GM12873 (cell line): ENCODE measurements at regions not wholly inside any gene's neighbourhood (a gene's known extent, or its start where the extent isn't known, plus 50 kb on each side); places are given as distances from the start of the nearest gene placed in this dataset.

ENCODE experiments used
- CTCF ChIP-seq: IDR thresholded peaks from 2 replicates; pipeline ENCODE4 v1.5.1; 2012; ENCODE audit warnings: low read depth, mild to moderate bottlenecking, moderate library complexity, low read length, control low read depth; ENCODE audit not compliant: insufficient read depth; ENCODE audit errors: missing control alignments

GRCh38 chr15:31745841-31746240 lies 284.5 kb upstream of the CHRNA7 start:
- no peak for TF ChIP-seq CTCF

- no peak for TF ChIP-seq CTCF
Measured at GRCh38 chr15:31752065-31752762, 278.1 kb upstream of the CHRNA7 start.

- no peak for TF ChIP-seq CTCF
Measured at GRCh38 chr15:31752905-31753304, 277.4 kb upstream of the CHRNA7 start.

- no peak for TF ChIP-seq CTCF
Measured at GRCh38 chr15:31758126-31758525, 272.2 kb upstream of the CHRNA7 start.

- TF ChIP-seq CTCF, result no peak
Measured at GRCh38 chr15:31768055-31768454, 262.3 kb upstream of the CHRNA7 start.

- no peak for TF ChIP-seq CTCF
Measured at GRCh38 chr15:31774045-31774444, 256.3 kb upstream of the CHRNA7 start.

GRCh38 chr15:31776039-31776438 lies 254.3 kb upstream of the CHRNA7 start:
- no peak for TF ChIP-seq CTCF
